GM10266 (cell line): ENCODE measurements at regions not wholly inside any gene's neighbourhood (a gene's known extent, or its start where the extent isn't known, plus 50 kb on each side); places are given as distances from the start of the nearest gene placed in this dataset.

Experiments
- DNase-seq: peaks from one replicate; pipeline ENCODE4 v3.0.0; 2012; ENCODE audit errors: extremely low spot score
- CTCF ChIP-seq: IDR thresholded peaks from 2 replicates; pipeline ENCODE4 v1.5.1; 2012; ENCODE audit warnings: mild to moderate bottlenecking, low read depth; ENCODE audit not compliant: control insufficient read depth, insufficient read depth; ENCODE audit errors: missing control alignments

GRCh38 chr14:42532194-42532593 lies 925.5 kb downstream of the LRFN5 start:
- no peak for TF ChIP-seq CTCF

GRCh38 chr14:42527141-42527540 lies 920.5 kb downstream of the LRFN5 start:
- no peak for DNase-seq
- TF ChIP-seq CTCF = no peak

More at GRCh38 chr14:42532194-42532593, 925.5 kb downstream of the LRFN5 start:
- DNase-seq = no peak

GRCh38 chr14:42523666-42524065 lies 917.0 kb downstream of the LRFN5 start:
- TF ChIP-seq CTCF = no peak
- peak; percentile 7 for DNase-seq

GRCh38 chr14:42517806-42518500 lies 911.3 kb downstream of the LRFN5 start:
- TF ChIP-seq CTCF = no peak
- DNase-seq = no peak

GRCh38 chr14:42513837-42514236 lies 907.2 kb downstream of the LRFN5 start:
- no peak for DNase-seq
- no peak for TF ChIP-seq CTCF

- DNase-seq = no peak
- no peak for TF ChIP-seq CTCF
Observed at GRCh38 chr14:42510071-42510470, 903.4 kb downstream of the LRFN5 start.

- DNase-seq = no peak
- TF ChIP-seq CTCF = no peak
Observed at GRCh38 chr14:42508209-42508946, 901.7 kb downstream of the LRFN5 start.
